Lower leg skin (tissue), 4 donors: ENCODE measurements at regions not wholly inside any gene's neighbourhood (a gene's known extent, or its start where the extent isn't known, plus 50 kb on each side); places are given as distances from the start of the nearest gene placed in this dataset.

Experiments
- DNase-seq, 2 donors: peaks; one replicate each; pipeline ENCODE4 v3.0.0-alpha.2; 2019; ENCODE audit warnings: low spot score in 2 of 2
- H3K4me3 ChIP-seq: fragments of 200-600 bp; sonication (generic); 2 replicates; pipeline ENCODE4 v1.5.1; 2017; ENCODE audit warnings: mild to moderate bottlenecking, low read depth; ENCODE audit not compliant: poor library complexity, severe bottlenecking
- CTCF ChIP-seq, 3 donors: fragments of 450-650 bp; IDR thresholded peaks; one replicate each; pipeline ENCODE4 v1.5.1; 2016; ENCODE audit warnings: antibody characterized with exemption in 3 of 3, mild to moderate bottlenecking in 3 of 3, moderate library complexity in 2 of 3
- POLR2A ChIP-seq, 2 donors: fragments of 450-650 bp; IDR thresholded peaks; one replicate each; pipeline ENCODE4 v1.6.1; 2016 to 2017; ENCODE audit warnings: antibody characterized with exemption in 2 of 2, mild to moderate bottlenecking in 1 of 2, moderate library complexity in 1 of 2
- WGBS, 2 donors: methylation state at CpG; one replicate each; pipeline ENCODE4 v1.1.5; 2018; 5-methylcytosine and 5-hydroxymethylcytosine counted together
- intact Hi-C: fragments of 100-400 bp; cut with DNase I; formaldehyde crosslinking; loops from one replicate; pipeline ENCODE4 v1.15.0; 2023; ENCODE audit warnings: low total_unique reads

DNA sequence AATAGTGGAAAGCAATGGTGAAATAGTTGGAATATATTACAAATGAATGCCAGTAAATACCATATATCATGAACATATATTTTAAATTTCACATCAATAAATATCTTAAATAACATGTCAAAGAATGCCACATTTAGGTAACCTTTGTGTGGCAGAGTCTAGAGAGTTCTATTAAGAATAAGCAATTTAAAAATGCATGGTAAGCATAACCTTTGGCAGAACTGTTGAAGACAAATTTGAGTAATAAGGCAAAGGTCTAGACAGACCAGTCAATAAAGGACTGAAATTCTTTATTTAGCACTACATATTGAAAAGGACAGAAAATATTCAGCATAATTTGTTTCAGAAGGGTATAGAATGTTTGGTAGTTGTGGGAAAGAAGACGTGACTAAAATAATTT is 1417.0 kb downstream of the SUCLG1 start:
- no peak overlapping the region for H3K4me3 ChIP-seq
- DNase-seq: no peak
- TF ChIP-seq POLR2A (IDR thresholded peaks at IDR 0.05) (no peak), CTCF (IDR thresholded peaks at IDR 0.05) (no peak)
- intact Hi-C loops: no loop called here
- WGBS, 2 donors: 74 to 89% methylated on average over 1 of the region's 1 CpG

- DNase-seq: no peak
- no peak for TF ChIP-seq POLR2A (IDR thresholded peaks at IDR 0.05)
- TF ChIP-seq CTCF (IDR thresholded peaks at IDR 0.05): no peak
- H3K4me3 ChIP-seq: no peak overlapping the region
- intact Hi-C loops: no loop called here
- WGBS, 2 donors: 81 to 83% methylated on average over 5 of the region's 5 CpGs
Observed at GRCh38 chr2:83022631-83023210, 1436.4 kb downstream of the SUCLG1 start.

DNA sequence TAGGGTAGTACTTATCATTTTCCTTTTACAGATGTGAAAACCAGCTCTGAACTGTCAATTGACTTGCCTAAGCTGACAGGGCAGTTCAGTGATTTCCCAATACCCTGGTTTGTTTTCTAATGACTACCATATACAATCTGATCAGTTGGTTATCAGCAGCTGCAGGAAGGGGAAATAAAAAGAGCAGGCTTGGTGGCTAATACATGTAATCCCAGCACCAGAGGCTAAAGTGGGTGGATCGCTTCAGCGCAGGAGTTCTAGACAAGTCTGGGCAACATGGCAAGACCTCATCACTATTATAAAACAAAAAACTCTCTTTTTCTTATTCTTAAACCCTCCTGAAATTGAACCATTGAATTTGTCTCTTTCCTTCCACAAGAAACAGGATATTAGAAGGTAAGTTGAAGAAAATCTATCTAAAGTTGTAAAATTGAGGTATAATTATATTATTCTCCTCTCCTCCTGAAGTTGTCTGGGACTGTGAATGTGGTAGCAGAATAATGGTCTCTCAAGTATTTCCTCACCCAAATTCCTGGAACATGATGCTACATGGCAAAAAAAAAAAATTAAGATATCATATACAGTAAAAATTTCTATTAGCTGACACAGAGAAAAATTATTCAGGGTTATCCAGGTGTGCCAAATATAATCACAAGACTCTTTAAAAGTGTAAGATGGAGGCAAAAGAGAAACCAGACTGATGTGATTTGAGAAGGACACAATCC is 1441.6 kb downstream of the SUCLG1 start:
- TF ChIP-seq POLR2A (IDR thresholded peaks at IDR 0.05): no peak
- TF ChIP-seq CTCF (IDR thresholded peaks at IDR 0.05): no peak
- intact Hi-C loops: no loop called here
- no peak overlapping the region for H3K4me3 ChIP-seq
- 36 to 75% methylated on average over 2 of the region's 2 CpGs for WGBS, 2 donors
- DNase-seq: no peak

DNA sequence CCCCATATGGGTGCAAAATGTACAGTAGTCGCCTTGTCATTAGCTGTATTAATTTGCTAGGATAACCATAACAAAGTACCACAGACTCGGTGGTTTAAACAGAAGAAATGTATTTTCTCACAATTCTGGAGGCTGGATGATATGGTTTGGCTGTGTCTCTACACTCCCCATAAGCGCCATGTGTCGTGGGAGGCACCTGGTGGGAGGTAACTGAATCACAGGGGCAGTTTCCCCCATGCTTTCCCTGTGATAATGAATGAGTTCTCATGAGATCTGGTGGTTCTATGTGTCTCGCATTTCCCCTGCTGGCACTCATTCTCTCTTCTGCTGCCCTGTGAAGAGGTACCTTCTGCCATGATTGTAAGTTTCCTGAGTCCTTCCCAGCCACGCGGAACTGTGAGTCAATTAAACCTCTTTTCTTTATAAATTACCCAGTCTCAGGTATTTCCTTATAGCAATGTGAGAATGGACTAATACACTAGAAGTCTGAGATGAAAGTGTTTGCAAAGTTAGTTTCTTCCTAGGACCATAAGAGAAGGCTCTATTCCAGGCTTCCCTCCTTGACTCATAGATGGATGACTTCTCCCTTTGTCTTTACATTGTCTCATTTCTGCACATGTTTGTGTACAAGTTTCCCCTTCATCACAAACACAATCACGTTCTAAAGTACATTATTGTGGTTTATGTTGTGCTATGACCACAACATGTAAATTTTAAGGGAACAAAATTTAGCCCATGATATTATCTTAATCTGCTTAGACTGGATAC is 1442.6 kb downstream of the SUCLG1 start:
- no peak for TF ChIP-seq POLR2A (IDR thresholded peaks at IDR 0.05)
- TF ChIP-seq CTCF (IDR thresholded peaks at IDR 0.05): no peak
- DNase-seq: no peak
- H3K4me3 ChIP-seq: no peak overlapping the region
- WGBS, 2 donors: 82 to 87% methylated on average over 8 of the region's 8 CpGs
- intact Hi-C loops: no loop called here

DNA sequence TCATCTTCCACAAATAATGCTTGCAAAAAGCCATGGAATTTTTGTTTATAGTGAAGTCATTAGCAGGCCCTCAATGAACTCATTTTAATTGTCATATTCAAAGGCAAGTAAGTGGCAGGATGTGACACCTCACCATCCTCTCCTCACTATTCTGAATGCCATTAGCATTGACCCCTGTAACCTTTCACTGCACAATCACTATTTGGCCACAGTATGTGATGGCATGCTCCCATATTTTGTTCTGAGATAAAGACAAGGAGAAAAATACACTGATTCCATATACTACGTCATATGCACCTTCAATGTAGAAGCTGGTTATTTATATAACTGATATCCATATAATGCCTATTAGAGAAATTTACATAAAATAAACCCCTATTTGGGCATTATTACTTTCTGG is 1443.2 kb downstream of the SUCLG1 start:
- DNase-seq: no peak
- H3K4me3 ChIP-seq: no peak overlapping the region
- intact Hi-C loops: no loop called here
- 89 to 98% methylated on average over 1 of the region's 1 CpG for WGBS, 2 donors
- TF ChIP-seq POLR2A (IDR thresholded peaks at IDR 0.05): no peak
- no peak for TF ChIP-seq CTCF (IDR thresholded peaks at IDR 0.05)
